IMR-90 (cell line): ENCODE measurements at regions not wholly inside any gene's neighbourhood (a gene's known extent, or its start where the extent isn't known, plus 50 kb on each side); places are given as distances from the start of the nearest gene placed in this dataset.
A peak's percentile ranks its signal among the peaks of the same experiment; 100 is the strongest.

Source experiments
- ATAC-seq: fragments of 200-7000 bp; cut with Tn5 transposase; 2 replicates; pipeline ENCODE4 v1.9.1; 2020; ENCODE audit warnings: low read depth, mild to moderate bottlenecking, moderate library complexity
- BruUV-seq: library from RNA; stranded (reverse); fragments of 400-500 nt; replicated peaks from 2 replicates; lab custom pipeline; 2021; lab: Mats Ljungman, UMichigan
- CTCF ChIA-PET: fragments of 300-600 bp; formaldehyde crosslinking; extraction: SDS; loops from one replicate; lab custom pipeline; 2021; ENCODE audit warnings: antibody characterized with exemption; lab: Yijun Ruan, JAX
- POLR2A ChIA-PET: fragments of 300-600 bp; sonication (Branson Sonifier 250); formaldehyde crosslinking; loops from one replicate; lab custom pipeline; 2022; ENCODE audit warnings: antibody characterized with exemption; ENCODE audit not compliant: unreplicated experiment; lab: Charles Lee
- DNase-seq: peaks from one replicate; pipeline ENCODE4 v3.0.0; 2013
- H2AFZ ChIP-seq: replicated peaks from 2 replicates; pipeline ENCODE3; 2013; ENCODE audit warnings: low read length, mild to moderate bottlenecking; ENCODE audit not compliant: poor library complexity
- H2AK5ac ChIP-seq: 2 replicates; pipeline ENCODE4 v1.6.1; 2013; ENCODE audit warnings: low read depth, low read length, inconsistent platforms
- H2AK9ac ChIP-seq: replicated peaks from 2 replicates; pipeline ENCODE3; 2013; ENCODE audit warnings: mild to moderate bottlenecking, low read depth, low read length, moderate library complexity; ENCODE audit not compliant: poor library complexity
- H2BK120ac ChIP-seq: 2 replicates; pipeline ENCODE4 v1.6.1; 2013; ENCODE audit warnings: low read depth, low read length, inconsistent platforms
- H2BK15ac ChIP-seq: 3 replicates; pipeline ENCODE4 v1.6.1; 2013; ENCODE audit warnings: low read depth, low read length, inconsistent platforms
- H2BK20ac ChIP-seq: 2 replicates; pipeline ENCODE4 v1.6.1; 2013; ENCODE audit warnings: low read depth, mild to moderate bottlenecking, inconsistent platforms, low read length, moderate library complexity
- H2BK5ac ChIP-seq: 2 replicates; pipeline ENCODE4 v1.6.1; 2013; ENCODE audit warnings: mild to moderate bottlenecking, low read depth, low read length, inconsistent platforms; ENCODE audit not compliant: poor library complexity, severe bottlenecking
- H3K14ac ChIP-seq: replicated peaks from 2 replicates; pipeline ENCODE4 v1.6.1; 2013; ENCODE audit warnings: low read depth, low read length, inconsistent platforms
- H3K18ac ChIP-seq: 2 replicates; pipeline ENCODE4 v1.6.1; 2013; ENCODE audit warnings: low read depth, low read length, control low read depth
- H3K23ac ChIP-seq: 2 replicates; pipeline ENCODE4 v1.6.1; 2013; ENCODE audit warnings: low read depth, low read length, inconsistent platforms
- H3K27ac ChIP-seq: 2 replicates; pipeline ENCODE4 v1.5.1; 2013; ENCODE audit warnings: mild to moderate bottlenecking, control low read depth, low read length; ENCODE audit not compliant: insufficient read depth
- H3K27me3 ChIP-seq: 2 replicates; pipeline ENCODE4 v1.6.1; 2013; ENCODE audit warnings: low read length; ENCODE audit not compliant: control insufficient read depth, insufficient read depth
- H3K36me3 ChIP-seq: 2 replicates; pipeline ENCODE4 v1.6.1; 2013; ENCODE audit warnings: low read length, mixed read lengths; ENCODE audit not compliant: control insufficient read depth, insufficient read depth
- H3K4ac ChIP-seq: 2 replicates; pipeline ENCODE4 v1.6.1; 2013; ENCODE audit warnings: low read depth, low read length, inconsistent platforms
- H3K4me1 ChIP-seq: 2 replicates; pipeline ENCODE4 v1.6.1; 2013; ENCODE audit warnings: low read length, mixed read lengths; ENCODE audit not compliant: control insufficient read depth, insufficient read depth
- H3K4me2 ChIP-seq: 2 replicates; pipeline ENCODE4 v1.6.1; 2013; ENCODE audit warnings: low read depth, mild to moderate bottlenecking, control low read depth, low read length, moderate library complexity
- H3K4me3 ChIP-seq: 2 replicates; pipeline ENCODE4 v1.5.1; 2013; ENCODE audit warnings: low read depth, mild to moderate bottlenecking, control low read depth, low read length, moderate library complexity; ENCODE audit not compliant: insufficient read depth
- H3K56ac ChIP-seq: 2 replicates; pipeline ENCODE4 v1.6.1; 2013; ENCODE audit warnings: low read length, inconsistent platforms; ENCODE audit not compliant: insufficient read depth; ENCODE audit errors: extremely low read depth
- H3K79me1 ChIP-seq, 2 experiments: 2 replicates each; pipeline ENCODE4 v1.6.1; 2013; ENCODE audit warnings: low read length in 2 of 2, inconsistent platforms in 1 of 2, low read depth in 1 of 2
- H3K9ac ChIP-seq: 2 replicates; pipeline ENCODE4 v1.6.1; 2013; ENCODE audit warnings: low read depth, low read length, control low read depth
- H3K9me1 ChIP-seq: 2 replicates; pipeline ENCODE4 v1.6.1; 2013; ENCODE audit warnings: low read length, inconsistent platforms; ENCODE audit not compliant: insufficient read depth
- H3K9me3 ChIP-seq: 2 replicates; pipeline ENCODE4 v1.6.1; 2013; ENCODE audit warnings: low read length; ENCODE audit not compliant: control insufficient read depth, insufficient read depth
- H4K20me1 ChIP-seq: 2 replicates; pipeline ENCODE4 v1.6.1; 2013; ENCODE audit warnings: low read length, inconsistent platforms; ENCODE audit not compliant: insufficient read depth
- H4K5ac ChIP-seq: 2 replicates; pipeline ENCODE4 v1.6.1; 2013; ENCODE audit warnings: mild to moderate bottlenecking, low read depth, low read length, control low read depth
- H4K8ac ChIP-seq, 2 experiments: 2 replicates each; pipeline ENCODE4 v1.6.1; 2013; ENCODE audit warnings: low read depth in 2 of 2, low read length in 2 of 2, control low read depth in 1 of 2, inconsistent platforms in 1 of 2
- H4K91ac ChIP-seq: 2 replicates; pipeline ENCODE4 v1.6.1; 2013; ENCODE audit warnings: low read depth, low read length, inconsistent platforms; ENCODE audit not compliant: insufficient read depth
- NFE2L2 ChIP-seq: fragments of 150-350 bp; IDR thresholded peaks from 2 replicates; pipeline ENCODE4 v1.6.1; 2016; ENCODE audit warnings: low read depth, mild to moderate bottlenecking, low read length
- RAD21 ChIP-seq: IDR thresholded peaks from 2 replicates; pipeline ENCODE4 v1.6.1; 2012; ENCODE audit warnings: low read length, improper control_type of control experiment
- RCOR1 ChIP-seq: IDR thresholded peaks from 2 replicates; pipeline ENCODE4 v1.6.1; 2012; ENCODE audit warnings: mild to moderate bottlenecking, low read length, improper control_type of control experiment; ENCODE audit not compliant: insufficient replicate concordance
- RFX5 ChIP-seq: IDR thresholded peaks from 2 replicates; pipeline ENCODE4 v1.8.0; 2012; ENCODE audit warnings: low read depth, mild to moderate bottlenecking, low read length, moderate library complexity
- WGBS, 2 experiments: methylation state at CpG; one replicate each; pipeline versions ENCODE4 v1.1.5 to v1.1.7; 2013; ENCODE audit warnings: missing lambda C conversion rate in 2 of 2; ENCODE audit not compliant: insufficient read length in 1 of 2; ENCODE audit errors: extremely low coverage in 2 of 2; 5-methylcytosine and 5-hydroxymethylcytosine counted together
- dilution Hi-C: fragments of 300-500 bp; cut with HindIII; formaldehyde crosslinking; loops from one replicate; pipeline ENCODE4 v1.14.3; 2018; ENCODE audit warnings: low sequenced_read_pairs; ENCODE audit not compliant: unreplicated experiment
- in situ Hi-C: fragments of 300-500 bp; cut with MboI; formaldehyde crosslinking; loops from 3 replicates; pipeline ENCODE4 v1.14.3; 2019; ENCODE audit warnings: low sequenced_read_pairs, inconsistent platforms, mixed read lengths
- intact Hi-C: fragments of 100-400 bp; cut with micrococcal nuclease; formaldehyde crosslinking; loops from 2 replicates; pipeline ENCODE4 v1.10.0; 2022
- TF ChIP-seq, protein P1 (sequence below): fragments of 150-350 bp; IDR thresholded peaks from 2 replicates; pipeline ENCODE4 v1.6.1; 2016; ENCODE audit warnings: low read depth, mild to moderate bottlenecking, low read length, moderate library complexity, borderline replicate concordance

DNA sequence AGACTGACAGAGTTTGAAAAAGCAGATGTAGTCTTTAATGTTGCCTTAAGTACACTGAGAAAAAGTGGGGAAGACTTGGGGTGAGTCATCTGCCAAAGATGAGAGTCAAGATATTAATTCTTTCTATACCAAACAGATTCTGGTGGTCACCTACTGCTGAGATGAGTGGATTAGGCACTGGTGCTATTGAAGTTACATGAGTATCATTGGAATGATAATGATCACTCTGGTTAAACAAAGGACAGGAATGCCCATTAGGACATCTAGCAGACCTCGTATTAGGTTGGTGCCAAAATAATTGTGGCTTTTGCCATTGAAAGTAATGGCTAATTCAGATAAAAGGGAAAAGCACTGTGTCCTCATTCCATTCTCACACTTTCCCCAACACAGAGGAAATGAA lies 1588.9 kb downstream of the KCNT2 start:
- ChIA-PET POLR2A (no interaction called here), CTCF (interaction anchor here (0.7 kb wide), 1 partner anchor 443 kb away, joined by 3 read pairs; no protein-coding TSS in a partner anchor)
- H3K14ac ChIP-seq = no peak overlapping the region
- H3K9ac ChIP-seq = no peak overlapping the region
- no peaks in the 10 kb centered on the region for H3K9me3 ChIP-seq
- H2AK9ac ChIP-seq = no peak overlapping the region
- H3K4ac ChIP-seq = no peak overlapping the region
- no peaks in the 10 kb centered on the region for H4K20me1 ChIP-seq
- H3K4me2 ChIP-seq = no peak overlapping the region
- no peak overlapping the region for H3K4me3 ChIP-seq
- no peak overlapping the region for H4K91ac ChIP-seq
- dilution Hi-C loops (no loop called here), in situ Hi-C loops (no loop called here), intact Hi-C loops (no loop called here)
- H3K9me1 ChIP-seq = no peaks in the 10 kb centered on the region
- H4K5ac ChIP-seq = no peak overlapping the region
- TF ChIP-seq NFE2L2 (no peak), RCOR1 (no peak), RAD21 (no peak), RFX5 (no peak)
- TF ChIP-seq, protein P1, sequence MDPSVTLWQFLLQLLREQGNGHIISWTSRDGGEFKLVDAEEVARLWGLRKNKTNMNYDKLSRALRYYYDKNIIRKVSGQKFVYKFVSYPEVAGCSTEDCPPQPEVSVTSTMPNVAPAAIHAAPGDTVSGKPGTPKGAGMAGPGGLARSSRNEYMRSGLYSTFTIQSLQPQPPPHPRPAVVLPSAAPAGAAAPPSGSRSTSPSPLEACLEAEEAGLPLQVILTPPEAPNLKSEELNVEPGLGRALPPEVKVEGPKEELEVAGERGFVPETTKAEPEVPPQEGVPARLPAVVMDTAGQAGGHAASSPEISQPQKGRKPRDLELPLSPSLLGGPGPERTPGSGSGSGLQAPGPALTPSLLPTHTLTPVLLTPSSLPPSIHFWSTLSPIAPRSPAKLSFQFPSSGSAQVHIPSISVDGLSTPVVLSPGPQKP = no peak
- no peak overlapping the region for H2BK20ac ChIP-seq
- H2BK15ac ChIP-seq = no peak overlapping the region
- no peak overlapping the region for H2BK120ac ChIP-seq
- no peak overlapping the region for H3K27ac ChIP-seq
- no peak overlapping the region for H3K18ac ChIP-seq
- H3K4me1 ChIP-seq = no peaks in the 10 kb centered on the region
- no peak overlapping the region for H3K23ac ChIP-seq
- no TSS peak for BruUV-seq
- no peaks in the 10 kb centered on the region for H3K36me3 ChIP-seq
- H2AFZ ChIP-seq = no peak overlapping the region
- no peak overlapping the region for H4K8ac ChIP-seq
- WGBS, 2 experiments = no CpG with 5 or more reads among the region's 1 CpG
- ATAC-seq = no peak
- no peaks in the 10 kb centered on the region for H3K79me1 ChIP-seq
- no peak overlapping the region for H2AK5ac ChIP-seq
- DNase-seq = peak; percentile 7
- H3K56ac ChIP-seq = no peak overlapping the region
- no peaks in the 10 kb centered on the region for H3K27me3 ChIP-seq
- H2BK5ac ChIP-seq = no peak overlapping the region
